ENCODE measurements at regions not wholly inside any gene's neighbourhood (a gene's known extent, or its start where the extent isn't known, plus 50 kb on each side); places are given as distances from the start of the nearest gene placed in this dataset.
"Not testable (repeated sequence)": the region's sequence is repeated elsewhere in the genome, so short reads cannot be mapped to it uniquely, and the experiment has no call there.

GRCh38 chr1:111052246-111052645 lies 87.6 kb downstream of the DRAM2 start (continued):
- TF ChIP-seq CEBPB (IDR thresholded peaks at IDR 0.05; ENCODE audit: low read depth) (no peak), POLR2A (IDR thresholded peaks at IDR 0.05; ENCODE audit: borderline replicate concordance, extremely low read depth, insufficient read depth, insufficient read length) (no peak), EZH2phosphoT487 (IDR thresholded peaks at IDR 0.05; ENCODE audit: borderline replicate concordance) (no peak), TCF7L2 (IDR thresholded peaks at IDR 0.05; ENCODE audit: borderline replicate concordance, extremely low read depth, insufficient read depth, insufficient read length) (no peak), SP1 (IDR thresholded peaks at IDR 0.05; ENCODE audit: low read depth) (no peak), SIN3A (IDR thresholded peaks at IDR 0.05; ENCODE audit: low read depth) (no peak), EGR1 (IDR thresholded peaks at IDR 0.05; ENCODE audit: low read depth) (no peak), ZBTB33 (IDR thresholded peaks at IDR 0.05; ENCODE audit: extremely low read depth, insufficient replicate concordance, low read length) (no peak)

- RAD21 ChIA-PET (ENCODE audit: low non-redundant PET in 1 of 2, low total read pairs in 2 of 2, uncharacterized antibody in 2 of 2, unreplicated experiment in 2 of 2); ATAC-seq; H3K4me3 ChIP-seq (replicated peaks in 1 of 2; ENCODE audit: low read depth in 1 of 2, low read length in 2 of 2); H3K9me2 ChIP-seq (ENCODE audit: insufficient read depth); H3K36me3 ChIP-seq (ENCODE audit: control insufficient read depth in 1 of 2, insufficient read depth in 2 of 2, low read length in 2 of 2); H2AFZ ChIP-seq (ENCODE audit: low read depth, low read length, poor library complexity, severe bottlenecking); DNase-seq (ENCODE audit: low read depth, low spot score); H3K27ac ChIP-seq (ENCODE audit: low read depth, low read length); POLR2A ChIA-PET; H3K4me1 ChIP-seq (ENCODE audit: control insufficient read depth in 1 of 2, insufficient read depth in 2 of 2, low read length in 2 of 2); CTCF ChIA-PET; H3K79me2 ChIP-seq (ENCODE audit: insufficient read depth, low read length); H3K4me2 ChIP-seq (ENCODE audit: low read length); BruUV-seq (replicated peaks); H3K27me3 ChIP-seq (ENCODE audit: insufficient read depth, low read length); H3K9me3 ChIP-seq (ENCODE audit: control insufficient read depth in 1 of 2, insufficient read depth in 1 of 2, low read depth in 1 of 2, low read length in 2 of 2); H4K20me1 ChIP-seq (ENCODE audit: insufficient read depth); H3K9ac ChIP-seq (ENCODE audit: low read length): not testable (repeated sequence)
- intact Hi-C loops (cut with micrococcal nuclease): loop anchor here (5.0 kb wide), 1 partner anchor 56 kb away; no protein-coding TSS in a partner anchor
These were observed 84.5 kb upstream of the LRIF1 start for GRCh38 chr1:111048253-111048652.

Data from HCT116 (cell line).